ENCODE measurements at regions not wholly inside any gene's neighbourhood (a gene's known extent, or its start where the extent isn't known, plus 50 kb on each side); places are given as distances from the start of the nearest gene placed in this dataset.

GRCh38 chr9:105900123-105900522 lies 205.8 kb downstream of the TMEM38B start:
- no peak for DNase-seq (ENCODE audit: extremely low spot score, unreplicated experiment)
- Mint-ChIP-seq H3K9me3 (ENCODE audit: unreplicated experiment) (peaks cover 6% of the 10 kb centered on the region), H3K27me3 (ENCODE audit: unreplicated experiment) (peaks cover 16% of the 10 kb centered on the region), H3K27ac (ENCODE audit: unreplicated experiment) (no peak overlapping the region), H3K4me1 (ENCODE audit: unreplicated experiment) (no peaks in the 10 kb centered on the region), H3K36me3 (ENCODE audit: unreplicated experiment) (no peaks in the 10 kb centered on the region), H3K4me3 (ENCODE audit: unreplicated experiment) (no peak overlapping the region)
- TF ChIP-seq, protein P1, sequence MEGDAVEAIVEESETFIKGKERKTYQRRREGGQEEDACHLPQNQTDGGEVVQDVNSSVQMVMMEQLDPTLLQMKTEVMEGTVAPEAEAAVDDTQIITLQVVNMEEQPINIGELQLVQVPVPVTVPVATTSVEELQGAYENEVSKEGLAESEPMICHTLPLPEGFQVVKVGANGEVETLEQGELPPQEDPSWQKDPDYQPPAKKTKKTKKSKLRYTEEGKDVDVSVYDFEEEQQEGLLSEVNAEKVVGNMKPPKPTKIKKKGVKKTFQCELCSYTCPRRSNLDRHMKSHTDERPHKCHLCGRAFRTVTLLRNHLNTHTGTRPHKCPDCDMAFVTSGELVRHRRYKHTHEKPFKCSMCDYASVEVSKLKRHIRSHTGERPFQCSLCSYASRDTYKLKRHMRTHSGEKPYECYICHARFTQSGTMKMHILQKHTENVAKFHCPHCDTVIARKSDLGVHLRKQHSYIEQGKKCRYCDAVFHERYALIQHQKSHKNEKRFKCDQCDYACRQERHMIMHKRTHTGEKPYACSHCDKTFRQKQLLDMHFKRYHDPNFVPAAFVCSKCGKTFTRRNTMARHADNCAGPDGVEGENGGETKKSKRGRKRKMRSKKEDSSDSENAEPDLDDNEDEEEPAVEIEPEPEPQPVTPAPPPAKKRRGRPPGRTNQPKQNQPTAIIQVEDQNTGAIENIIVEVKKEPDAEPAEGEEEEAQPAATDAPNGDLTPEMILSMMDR (IDR thresholded peaks at IDR 0.05), result no peak

- H3K9me3 Mint-ChIP-seq (ENCODE audit: unreplicated experiment), result peaks cover 12% of the 10 kb centered on the region
- H3K4me3 Mint-ChIP-seq (ENCODE audit: unreplicated experiment), result no peak overlapping the region
- no peak overlapping the region for H3K27ac Mint-ChIP-seq (ENCODE audit: unreplicated experiment)
- peaks cover 8% of the 10 kb centered on the region for H3K27me3 Mint-ChIP-seq (ENCODE audit: unreplicated experiment)
- DNase-seq (ENCODE audit: extremely low spot score, unreplicated experiment), result no peak
- H3K4me1 Mint-ChIP-seq (ENCODE audit: unreplicated experiment), result no peaks in the 10 kb centered on the region
- no peaks in the 10 kb centered on the region for H3K36me3 Mint-ChIP-seq (ENCODE audit: unreplicated experiment)
- TF ChIP-seq, protein P1 (IDR thresholded peaks at IDR 0.05), result peak; percentile 87
Observed at GRCh38 chr9:105901514-105902109, 207.3 kb downstream of the TMEM38B start.

GRCh38 chr9:105908069-105908468 lies 213.7 kb downstream of the TMEM38B start:
- H3K27me3 Mint-ChIP-seq (ENCODE audit: unreplicated experiment), result no peaks in the 10 kb centered on the region
- no peak overlapping the region for H3K27ac Mint-ChIP-seq (ENCODE audit: unreplicated experiment)
- H3K9me3 Mint-ChIP-seq (ENCODE audit: unreplicated experiment), result peaks cover 6% of the 10 kb centered on the region
- H3K4me1 Mint-ChIP-seq (ENCODE audit: unreplicated experiment), result peaks cover 29% of the 10 kb centered on the region
- H3K36me3 Mint-ChIP-seq (ENCODE audit: unreplicated experiment), result no peaks in the 10 kb centered on the region
- H3K4me3 Mint-ChIP-seq (ENCODE audit: unreplicated experiment), result no peak overlapping the region
- DNase-seq (ENCODE audit: extremely low spot score, unreplicated experiment), result no peak
- TF ChIP-seq, protein P1 (IDR thresholded peaks at IDR 0.05), result no peak

- H3K4me1 Mint-ChIP-seq (ENCODE audit: unreplicated experiment), result peaks cover 30% of the 10 kb centered on the region
Observed at GRCh38 chr9:105911104-105911911, 217.0 kb downstream of the TMEM38B start.

More at GRCh38 chr9:105911104-105911911, 217.0 kb downstream of the TMEM38B start:
- Mint-ChIP-seq H3K27ac (ENCODE audit: unreplicated experiment) (peak overlapping the region; percentile 25), H3K27me3 (ENCODE audit: unreplicated experiment) (no peaks in the 10 kb centered on the region), H3K9me3 (ENCODE audit: unreplicated experiment) (peaks cover 2% of the 10 kb centered on the region), H3K36me3 (ENCODE audit: unreplicated experiment) (no peaks in the 10 kb centered on the region), H3K4me3 (ENCODE audit: unreplicated experiment) (no peak overlapping the region)
- TF ChIP-seq, protein P1 (IDR thresholded peaks at IDR 0.05), result no peak
- no peak for DNase-seq (ENCODE audit: extremely low spot score, unreplicated experiment)

Measured in osteocyte (in vitro differentiated cells).